ENCODE measurements at regions not wholly inside any gene's neighbourhood (a gene's known extent, or its start where the extent isn't known, plus 50 kb on each side); places are given as distances from the start of the nearest gene placed in this dataset.

GRCh38 chr14:76584271-76584702, 177.0 kb upstream of the VASH1 start:
- CTCF ChIA-PET: no interaction called here
- no peaks in the 10 kb centered on the region for H3K4me1 Mint-ChIP-seq
- POLR2A ChIA-PET: no interaction called here
- no peaks in the 10 kb centered on the region for H3K27me3 Mint-ChIP-seq
- no peak for DNase-seq
- no peak overlapping the region for H3K27ac Mint-ChIP-seq
- H3K9me3 Mint-ChIP-seq: no peaks in the 10 kb centered on the region
- no peaks in the 10 kb centered on the region for H3K36me3 Mint-ChIP-seq (ENCODE audit: low read depth)
- no peak overlapping the region for H3K4me3 Mint-ChIP-seq

GRCh38 chr14:76585616-76586015, 175.7 kb upstream of the VASH1 start:
- no peak for DNase-seq
- H3K9me3 Mint-ChIP-seq: no peaks in the 10 kb centered on the region
- H3K4me3 Mint-ChIP-seq: no peak overlapping the region
- POLR2A ChIA-PET: no interaction called here
- no peaks in the 10 kb centered on the region for H3K36me3 Mint-ChIP-seq (ENCODE audit: low read depth)
- no peaks in the 10 kb centered on the region for H3K27me3 Mint-ChIP-seq
- CTCF ChIA-PET: no interaction called here
- no peak overlapping the region for H3K27ac Mint-ChIP-seq
- no peaks in the 10 kb centered on the region for H3K4me1 Mint-ChIP-seq

- Mint-ChIP-seq H3K36me3 (ENCODE audit: low read depth) (no peaks in the 10 kb centered on the region), H3K4me1 (no peaks in the 10 kb centered on the region), H3K27me3 (no peaks in the 10 kb centered on the region), H3K4me3 (no peak overlapping the region), H3K9me3 (no peaks in the 10 kb centered on the region), H3K27ac (no peak overlapping the region)
- ChIA-PET CTCF (no interaction called here), POLR2A (no interaction called here)
- DNase-seq: no peak
Observed at GRCh38 chr14:76589246-76589645, 172.0 kb upstream of the VASH1 start.

GRCh38 chr14:76591266-76591665, 170.0 kb upstream of the VASH1 start:
- no peak for DNase-seq
- Mint-ChIP-seq H3K4me1 (no peaks in the 10 kb centered on the region), H3K27me3 (no peaks in the 10 kb centered on the region), H3K27ac (no peak overlapping the region), H3K9me3 (no peaks in the 10 kb centered on the region), H3K36me3 (ENCODE audit: low read depth) (no peaks in the 10 kb centered on the region), H3K4me3 (no peak overlapping the region)
- POLR2A ChIA-PET: no interaction called here
- CTCF ChIA-PET: no interaction called here

- no peak for DNase-seq
- Mint-ChIP-seq H3K27me3 (peaks cover 5% of the 10 kb centered on the region), H3K4me3 (no peak overlapping the region), H3K36me3 (ENCODE audit: low read depth) (no peaks in the 10 kb centered on the region), H3K4me1 (no peaks in the 10 kb centered on the region), H3K9me3 (no peaks in the 10 kb centered on the region), H3K27ac (no peak overlapping the region)
- POLR2A ChIA-PET: no interaction called here
- CTCF ChIA-PET: no interaction called here
Observed at GRCh38 chr14:76595266-76595665, 166.0 kb upstream of the VASH1 start.

- no peak for DNase-seq
- Mint-ChIP-seq H3K4me1 (no peaks in the 10 kb centered on the region), H3K27ac (no peak overlapping the region), H3K9me3 (no peaks in the 10 kb centered on the region), H3K27me3 (peaks cover 5% of the 10 kb centered on the region), H3K36me3 (ENCODE audit: low read depth) (no peaks in the 10 kb centered on the region), H3K4me3 (no peak overlapping the region)
- POLR2A ChIA-PET: no interaction called here
- CTCF ChIA-PET: no interaction called here
Observed at GRCh38 chr14:76597387-76597786, 163.9 kb upstream of the VASH1 start.

GRCh38 chr14:76599141-76599540, 162.1 kb upstream of the VASH1 start:
- H3K4me1 Mint-ChIP-seq: no peaks in the 10 kb centered on the region
- H3K4me3 Mint-ChIP-seq: no peak overlapping the region
- no peak overlapping the region for H3K27ac Mint-ChIP-seq
- no peak for DNase-seq
- no peaks in the 10 kb centered on the region for H3K9me3 Mint-ChIP-seq
- no peaks in the 10 kb centered on the region for H3K36me3 Mint-ChIP-seq (ENCODE audit: low read depth)
- H3K27me3 Mint-ChIP-seq: peaks cover 5% of the 10 kb centered on the region
- CTCF ChIA-PET: interaction anchor here (0.5 kb wide), 1 partner anchor 1042 kb away, joined by 5 read pairs; no protein-coding TSS in a partner anchor
- POLR2A ChIA-PET: no interaction called here

- no peak overlapping the region for H3K4me3 Mint-ChIP-seq
- POLR2A ChIA-PET: no interaction called here
- H3K27ac Mint-ChIP-seq: no peak overlapping the region
- H3K4me1 Mint-ChIP-seq: no peaks in the 10 kb centered on the region
- CTCF ChIA-PET: no interaction called here
- peaks cover 5% of the 10 kb centered on the region for H3K27me3 Mint-ChIP-seq
- H3K9me3 Mint-ChIP-seq: no peaks in the 10 kb centered on the region
- DNase-seq: no peak
- H3K36me3 Mint-ChIP-seq (ENCODE audit: low read depth): no peaks in the 10 kb centered on the region
Observed at GRCh38 chr14:76599559-76600287, 161.5 kb upstream of the VASH1 start.

- Mint-ChIP-seq H3K36me3 (ENCODE audit: low read depth) (no peaks in the 10 kb centered on the region), H3K27ac (no peak overlapping the region), H3K4me3 (no peak overlapping the region), H3K4me1 (no peaks in the 10 kb centered on the region), H3K27me3 (peaks cover 5% of the 10 kb centered on the region), H3K9me3 (no peaks in the 10 kb centered on the region)
- no peak for DNase-seq
- POLR2A ChIA-PET: no interaction called here
- CTCF ChIA-PET: no interaction called here
Observed at GRCh38 chr14:76603713-76604112, 157.6 kb upstream of the VASH1 start.

GRCh38 chr14:76607510-76607909, 153.8 kb upstream of the VASH1 start:
- Mint-ChIP-seq H3K27ac (no peak overlapping the region), H3K9me3 (no peaks in the 10 kb centered on the region), H3K4me1 (no peaks in the 10 kb centered on the region), H3K27me3 (peaks cover 6% of the 10 kb centered on the region), H3K36me3 (ENCODE audit: low read depth) (no peaks in the 10 kb centered on the region), H3K4me3 (no peak overlapping the region)
- DNase-seq: no peak
- CTCF ChIA-PET: no interaction called here
- POLR2A ChIA-PET: no interaction called here

GRCh38 chr14:76612654-76613053, 148.6 kb upstream of the VASH1 start:
- Mint-ChIP-seq H3K4me3 (no peak overlapping the region), H3K27ac (no peak overlapping the region), H3K9me3 (peaks cover 2% of the 10 kb centered on the region), H3K4me1 (no peaks in the 10 kb centered on the region), H3K27me3 (peaks cover 6% of the 10 kb centered on the region), H3K36me3 (ENCODE audit: low read depth) (no peaks in the 10 kb centered on the region)
- no peak for DNase-seq
- ChIA-PET POLR2A (no interaction called here), CTCF (no interaction called here)

- H3K36me3 Mint-ChIP-seq (ENCODE audit: low read depth): no peaks in the 10 kb centered on the region
- no peak overlapping the region for H3K4me3 Mint-ChIP-seq
- peaks cover 2% of the 10 kb centered on the region for H3K9me3 Mint-ChIP-seq
- no peak overlapping the region for H3K27ac Mint-ChIP-seq
- ChIA-PET CTCF (no interaction called here), POLR2A (no interaction called here)
- no peaks in the 10 kb centered on the region for H3K4me1 Mint-ChIP-seq
- no peak for DNase-seq
- peaks cover 6% of the 10 kb centered on the region for H3K27me3 Mint-ChIP-seq
Observed at GRCh38 chr14:76613616-76614015, 147.7 kb upstream of the VASH1 start.

- peaks cover 3% of the 10 kb centered on the region for H3K27me3 Mint-ChIP-seq
- peaks cover 2% of the 10 kb centered on the region for H3K9me3 Mint-ChIP-seq
- no peak overlapping the region for H3K4me3 Mint-ChIP-seq
- H3K36me3 Mint-ChIP-seq (ENCODE audit: low read depth): no peaks in the 10 kb centered on the region
- no peak overlapping the region for H3K27ac Mint-ChIP-seq
- ChIA-PET CTCF (no interaction called here), POLR2A (no interaction called here)
- DNase-seq: no peak
- no peaks in the 10 kb centered on the region for H3K4me1 Mint-ChIP-seq
Observed at GRCh38 chr14:76615331-76615730, 145.9 kb upstream of the VASH1 start.

- H3K36me3 Mint-ChIP-seq (ENCODE audit: low read depth): no peaks in the 10 kb centered on the region
- peaks cover 2% of the 10 kb centered on the region for H3K9me3 Mint-ChIP-seq
- H3K27ac Mint-ChIP-seq: no peak overlapping the region
- POLR2A ChIA-PET: no interaction called here
- H3K4me3 Mint-ChIP-seq: no peak overlapping the region
- H3K4me1 Mint-ChIP-seq: no peaks in the 10 kb centered on the region
- no peaks in the 10 kb centered on the region for H3K27me3 Mint-ChIP-seq
- DNase-seq: no peak
- CTCF ChIA-PET: no interaction called here
Observed at GRCh38 chr14:76617440-76617839, 143.8 kb upstream of the VASH1 start.
